GM12892 (cell line): ENCODE measurements at regions not wholly inside any gene's neighbourhood (a gene's known extent, or its start where the extent isn't known, plus 50 kb on each side); places are given as distances from the start of the nearest gene placed in this dataset.

Experiments
- POLR2A ChIP-seq: IDR thresholded peaks from 2 replicates; pipeline ENCODE4 v1.6.1; 2011; ENCODE audit warnings: low read depth, low read length, control low read depth
- POLR2AphosphoS5 ChIP-seq: IDR thresholded peaks from 2 replicates; pipeline ENCODE4 v1.6.1; 2011; ENCODE audit warnings: low read depth, low read length, control low read depth

DNA sequence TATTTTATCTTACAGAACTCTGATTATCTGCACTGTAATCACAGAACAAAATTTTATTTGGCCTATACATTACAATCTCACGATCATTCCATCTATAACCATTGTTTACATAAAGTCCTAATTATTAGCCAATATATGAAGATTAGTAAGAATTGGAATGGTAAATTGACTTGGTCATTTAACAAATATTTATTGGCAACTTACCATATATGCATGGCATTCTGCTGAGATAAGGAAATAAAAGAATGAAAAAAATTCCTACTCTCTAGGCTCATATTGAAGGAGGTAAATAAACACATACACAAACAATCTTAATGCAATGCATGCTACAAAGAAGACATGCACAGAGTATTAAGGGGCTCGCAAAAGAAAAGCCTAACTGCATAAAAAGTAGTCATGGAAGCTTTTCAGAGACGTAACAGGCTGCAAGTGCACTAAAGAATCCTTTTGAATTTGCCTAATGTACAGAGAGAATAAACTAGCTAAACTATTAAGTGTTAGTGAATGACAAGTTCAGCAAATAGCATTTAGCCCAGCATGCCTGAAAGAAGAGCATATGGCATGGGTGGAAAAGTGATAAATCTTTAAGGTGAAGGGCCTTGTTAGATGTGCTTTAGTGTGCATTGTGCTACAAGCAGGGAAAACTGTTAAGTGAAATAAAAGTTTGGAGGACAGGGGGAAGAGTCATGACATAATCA is 1131.1 kb downstream of the PCDH9 start:
- TF ChIP-seq POLR2A (no peak), POLR2AphosphoS5 (no peak)
